ENCODE measurements at regions not wholly inside any gene's neighbourhood (a gene's known extent, or its start where the extent isn't known, plus 50 kb on each side); places are given as distances from the start of the nearest gene placed in this dataset.

DNA sequence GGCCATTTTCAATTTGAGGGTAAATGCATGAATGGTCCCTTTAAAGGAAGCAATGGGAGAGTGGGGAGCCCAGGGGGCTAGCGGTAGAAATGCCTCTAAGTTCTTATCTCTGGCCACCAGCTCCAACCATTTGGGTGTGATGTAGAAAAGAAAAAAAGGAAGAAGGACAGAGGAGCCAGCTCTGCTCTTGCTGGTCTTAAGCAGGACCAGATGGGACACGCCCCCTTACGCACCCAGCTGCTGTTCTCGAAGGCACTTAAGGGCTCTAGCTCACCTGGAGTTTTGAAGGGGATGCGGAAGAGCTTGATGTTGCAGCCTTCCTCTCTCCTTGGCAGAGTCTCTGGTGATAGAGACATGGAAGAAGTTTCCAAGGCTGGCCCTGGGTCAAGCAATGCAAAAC lies 59.5 kb upstream of the RNF144B start:
- TF ChIP-seq POLR2A (IDR thresholded peaks at IDR 0.05) (no peak), POLR2AphosphoS5 (IDR thresholded peaks at IDR 0.05) (no peak)
- TF ChIP-seq, protein P1, sequence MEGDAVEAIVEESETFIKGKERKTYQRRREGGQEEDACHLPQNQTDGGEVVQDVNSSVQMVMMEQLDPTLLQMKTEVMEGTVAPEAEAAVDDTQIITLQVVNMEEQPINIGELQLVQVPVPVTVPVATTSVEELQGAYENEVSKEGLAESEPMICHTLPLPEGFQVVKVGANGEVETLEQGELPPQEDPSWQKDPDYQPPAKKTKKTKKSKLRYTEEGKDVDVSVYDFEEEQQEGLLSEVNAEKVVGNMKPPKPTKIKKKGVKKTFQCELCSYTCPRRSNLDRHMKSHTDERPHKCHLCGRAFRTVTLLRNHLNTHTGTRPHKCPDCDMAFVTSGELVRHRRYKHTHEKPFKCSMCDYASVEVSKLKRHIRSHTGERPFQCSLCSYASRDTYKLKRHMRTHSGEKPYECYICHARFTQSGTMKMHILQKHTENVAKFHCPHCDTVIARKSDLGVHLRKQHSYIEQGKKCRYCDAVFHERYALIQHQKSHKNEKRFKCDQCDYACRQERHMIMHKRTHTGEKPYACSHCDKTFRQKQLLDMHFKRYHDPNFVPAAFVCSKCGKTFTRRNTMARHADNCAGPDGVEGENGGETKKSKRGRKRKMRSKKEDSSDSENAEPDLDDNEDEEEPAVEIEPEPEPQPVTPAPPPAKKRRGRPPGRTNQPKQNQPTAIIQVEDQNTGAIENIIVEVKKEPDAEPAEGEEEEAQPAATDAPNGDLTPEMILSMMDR (IDR thresholded peaks at IDR 0.05) = no peak

All from transverse colon (tissue), 4 donors.